ENCODE measurements at regions not wholly inside any gene's neighbourhood (a gene's known extent, or its start where the extent isn't known, plus 50 kb on each side); places are given as distances from the start of the nearest gene placed in this dataset.

GRCh38 chr10:130560116-130560515 is 423.9 kb downstream of the GLRX3 start:
- TF ChIP-seq CTCF (IDR thresholded peaks at IDR 0.05; ENCODE audit: insufficient read depth, low read length, poor library complexity, severe bottlenecking), result no peak
- Histone ChIP-seq H3K27me3 (replicated peaks; ENCODE audit: control insufficient read depth, insufficient read depth, low read length) (no peaks in the 10 kb centered on the region), H3K36me3 (ENCODE audit: control insufficient read depth, insufficient read depth, low read length) (no peaks in the 10 kb centered on the region), H3K4me3 (replicated peaks; ENCODE audit: low read depth, low read length) (no peak overlapping the region)
- no peak for DNase-seq (ENCODE audit: extremely low read depth, insufficient read length)

GRCh38 chr10:130560573-130560972 is 424.4 kb downstream of the GLRX3 start:
- Histone ChIP-seq H3K27me3 (replicated peaks; ENCODE audit: control insufficient read depth, insufficient read depth, low read length) (no peaks in the 10 kb centered on the region), H3K4me3 (replicated peaks; ENCODE audit: low read depth, low read length) (no peak overlapping the region), H3K36me3 (ENCODE audit: control insufficient read depth, insufficient read depth, low read length) (no peaks in the 10 kb centered on the region)
- no peak for TF ChIP-seq CTCF (IDR thresholded peaks at IDR 0.05; ENCODE audit: insufficient read depth, low read length, poor library complexity, severe bottlenecking)
- no peak for DNase-seq (ENCODE audit: extremely low read depth, insufficient read length)

- H3K4me3 ChIP-seq (replicated peaks; ENCODE audit: low read depth, low read length), result no peak overlapping the region
Observed at GRCh38 chr10:130561681-130562080, 425.5 kb downstream of the GLRX3 start.

GRCh38 chr10:130567011-130567410 is 430.8 kb downstream of the GLRX3 start:
- no peaks in the 10 kb centered on the region for H3K36me3 ChIP-seq (ENCODE audit: control insufficient read depth, insufficient read depth, low read length)
- H3K4me3 ChIP-seq (replicated peaks; ENCODE audit: low read depth, low read length), result no peak overlapping the region
- TF ChIP-seq CTCF (IDR thresholded peaks at IDR 0.05; ENCODE audit: insufficient read depth, low read length, poor library complexity, severe bottlenecking), result no peak
- no peak for DNase-seq (ENCODE audit: extremely low read depth, insufficient read length)
- H3K27me3 ChIP-seq (replicated peaks; ENCODE audit: control insufficient read depth, insufficient read depth, low read length), result no peaks in the 10 kb centered on the region

More at GRCh38 chr10:130561681-130562080, 425.5 kb downstream of the GLRX3 start:
- TF ChIP-seq CTCF (IDR thresholded peaks at IDR 0.05; ENCODE audit: insufficient read depth, low read length, poor library complexity, severe bottlenecking), result no peak
- H3K27me3 ChIP-seq (replicated peaks; ENCODE audit: control insufficient read depth, insufficient read depth, low read length), result no peaks in the 10 kb centered on the region
- H3K36me3 ChIP-seq (ENCODE audit: control insufficient read depth, insufficient read depth, low read length), result no peaks in the 10 kb centered on the region
- DNase-seq (ENCODE audit: extremely low read depth, insufficient read length), result no peak

GRCh38 chr10:130567436-130567835 is 431.2 kb downstream of the GLRX3 start:
- H3K27me3 ChIP-seq (replicated peaks; ENCODE audit: control insufficient read depth, insufficient read depth, low read length), result no peaks in the 10 kb centered on the region
- H3K36me3 ChIP-seq (ENCODE audit: control insufficient read depth, insufficient read depth, low read length), result no peaks in the 10 kb centered on the region
- TF ChIP-seq CTCF (IDR thresholded peaks at IDR 0.05; ENCODE audit: insufficient read depth, low read length, poor library complexity, severe bottlenecking), result no peak
- H3K4me3 ChIP-seq (replicated peaks; ENCODE audit: low read depth, low read length), result no peak overlapping the region
- no peak for DNase-seq (ENCODE audit: extremely low read depth, insufficient read length)

GRCh38 chr10:130568246-130568645 is 432.1 kb downstream of the GLRX3 start:
- H3K4me3 ChIP-seq (replicated peaks; ENCODE audit: low read depth, low read length), result no peak overlapping the region
- no peaks in the 10 kb centered on the region for H3K27me3 ChIP-seq (replicated peaks; ENCODE audit: control insufficient read depth, insufficient read depth, low read length)
- TF ChIP-seq CTCF (IDR thresholded peaks at IDR 0.05; ENCODE audit: insufficient read depth, low read length, poor library complexity, severe bottlenecking), result no peak
- DNase-seq (ENCODE audit: extremely low read depth, insufficient read length), result no peak
- H3K36me3 ChIP-seq (ENCODE audit: control insufficient read depth, insufficient read depth, low read length), result no peaks in the 10 kb centered on the region
